ENCODE measurements at regions not wholly inside any gene's neighbourhood (a gene's known extent, or its start where the extent isn't known, plus 50 kb on each side); places are given as distances from the start of the nearest gene placed in this dataset.

- DNase-seq = no peak
Observed at GRCh38 chr5:5983261-5983980, 394.9 kb downstream of the MED10 start.

- DNase-seq = no peak
Observed at GRCh38 chr5:5981562-5981961, 396.8 kb downstream of the MED10 start.

- no peak for DNase-seq
Observed at GRCh38 chr5:5980538-5980895, 397.8 kb downstream of the MED10 start.

- DNase-seq = no peak
Observed at GRCh38 chr5:5979761-5980537, 398.4 kb downstream of the MED10 start.

GRCh38 chr5:5979377-5979760 is 399.0 kb downstream of the MED10 start:
- DNase-seq = no peak

GRCh38 chr5:5978501-5979376 is 399.6 kb downstream of the MED10 start:
- no peak for DNase-seq

- DNase-seq = no peak
Observed at GRCh38 chr5:5971203-5971602, 407.1 kb downstream of the MED10 start.

- no peak for DNase-seq
Observed at GRCh38 chr5:5969942-5970483, 408.3 kb downstream of the MED10 start.

- no peak for DNase-seq
Observed at GRCh38 chr5:5968981-5969380, 409.4 kb downstream of the MED10 start.

GRCh38 chr5:5967944-5968343 is 410.4 kb downstream of the MED10 start:
- no peak for DNase-seq

- no peak for DNase-seq
Observed at GRCh38 chr5:5967373-5967772, 411.0 kb downstream of the MED10 start.

GRCh38 chr5:5965132-5965531 is 413.2 kb downstream of the MED10 start:
- DNase-seq = no peak

- DNase-seq = no peak
Observed at GRCh38 chr5:5964347-5964746, 414.0 kb downstream of the MED10 start.

- no peak for DNase-seq
Observed at GRCh38 chr5:5957737-5958136, 420.6 kb downstream of the MED10 start.

GRCh38 chr5:5954275-5954598 is 424.1 kb downstream of the MED10 start:
- DNase-seq = no peak

- no peak for DNase-seq
Observed at GRCh38 chr5:5953584-5954274, 424.6 kb downstream of the MED10 start.

- no peak for DNase-seq
Observed at GRCh38 chr5:5951953-5952352, 426.4 kb downstream of the MED10 start.

GRCh38 chr5:5950658-5951057 is 427.7 kb downstream of the MED10 start:
- DNase-seq = no peak

- DNase-seq = no peak
Observed at GRCh38 chr5:5941486-5941885, 436.9 kb downstream of the MED10 start.

- no peak for DNase-seq
Observed at GRCh38 chr5:5939759-5940370, 438.5 kb downstream of the MED10 start.

- no peak for DNase-seq
Observed at GRCh38 chr5:5933651-5934050, 444.7 kb downstream of the MED10 start.

GRCh38 chr5:5932824-5933223 is 445.5 kb downstream of the MED10 start:
- no peak for DNase-seq
